ENCODE measurements at regions not wholly inside any gene's neighbourhood (a gene's known extent, or its start where the extent isn't known, plus 50 kb on each side); places are given as distances from the start of the nearest gene placed in this dataset.
"Not testable (repeated sequence)": the region's sequence is repeated elsewhere in the genome, so short reads cannot be mapped to it uniquely, and the experiment has no call there.

GRCh38 chr5:5783021-5783420 lies 360.5 kb downstream of the ICE1 start:
- no peak for ATAC-seq

GRCh38 chr5:5782402-5782801 lies 359.9 kb downstream of the ICE1 start:
- no peak for ATAC-seq

- ATAC-seq, result no peak
Measured at GRCh38 chr5:5781335-5781734, 358.9 kb downstream of the ICE1 start.

GRCh38 chr5:5780253-5780652 lies 357.8 kb downstream of the ICE1 start:
- ATAC-seq, result no peak

GRCh38 chr5:5777013-5777412 lies 354.5 kb downstream of the ICE1 start:
- ATAC-seq, result no peak

- no peak for ATAC-seq
Measured at GRCh38 chr5:5772202-5772601, 349.7 kb downstream of the ICE1 start.

- ATAC-seq, result no peak
Measured at GRCh38 chr5:5770825-5771224, 348.3 kb downstream of the ICE1 start.

- no peak for ATAC-seq
Measured at GRCh38 chr5:5767286-5767928, 344.9 kb downstream of the ICE1 start.

- ATAC-seq, result no peak
Measured at GRCh38 chr5:5765066-5765850, 342.8 kb downstream of the ICE1 start.

GRCh38 chr5:5764246-5764645 lies 341.8 kb downstream of the ICE1 start:
- ATAC-seq, result no peak

GRCh38 chr5:5756762-5757161 lies 334.3 kb downstream of the ICE1 start:
- ATAC-seq, result no peak

GRCh38 chr5:5755888-5756287 lies 333.4 kb downstream of the ICE1 start:
- no peak for ATAC-seq

GRCh38 chr5:5752844-5753243 lies 330.4 kb downstream of the ICE1 start:
- ATAC-seq, result no peak

- no peak for ATAC-seq
Measured at GRCh38 chr5:5751987-5752386, 329.5 kb downstream of the ICE1 start.

- ATAC-seq, result no peak
Measured at GRCh38 chr5:5751498-5751897, 329.0 kb downstream of the ICE1 start.

GRCh38 chr5:5741418-5741817 lies 318.9 kb downstream of the ICE1 start:
- no peak for ATAC-seq

GRCh38 chr5:5739490-5739945 lies 317.0 kb downstream of the ICE1 start:
- no peak for ATAC-seq

- ATAC-seq, result no peak
Measured at GRCh38 chr5:5738797-5739489, 316.5 kb downstream of the ICE1 start.

GRCh38 chr5:5736007-5736406 lies 313.5 kb downstream of the ICE1 start:
- ATAC-seq, result no peak

- not testable (repeated sequence) for ATAC-seq
Measured at GRCh38 chr5:5733058-5733457, 310.6 kb downstream of the ICE1 start.

- no peak for ATAC-seq
Measured at GRCh38 chr5:5726401-5726800, 303.9 kb downstream of the ICE1 start.

GRCh38 chr5:5721881-5722280 lies 299.4 kb downstream of the ICE1 start:
- ATAC-seq, result no peak

- no peak for ATAC-seq
Measured at GRCh38 chr5:5719292-5719691, 296.8 kb downstream of the ICE1 start.

- no peak for ATAC-seq
Measured at GRCh38 chr5:5716665-5717064, 294.2 kb downstream of the ICE1 start.
